Suprapubic skin (tissue), 4 donors: ENCODE measurements at regions not wholly inside any gene's neighbourhood (a gene's known extent, or its start where the extent isn't known, plus 50 kb on each side); places are given as distances from the start of the nearest gene placed in this dataset.

Source experiments
- DNase-seq, 2 donors: peaks; one replicate each; pipeline ENCODE4 v3.0.0-alpha.2; 2019; ENCODE audit warnings: low spot score in 2 of 2
- H3K27ac ChIP-seq: fragments of 200-600 bp; sonication (generic); one replicate; pipeline ENCODE4 v1.5.1; 2019
- H3K27me3 ChIP-seq: fragments of 200-600 bp; sonication (generic); one replicate; pipeline ENCODE4 v1.5.1; 2019
- H3K36me3 ChIP-seq: fragments of 200-600 bp; sonication (generic); one replicate; pipeline ENCODE4 v1.5.1; 2019
- H3K4me1 ChIP-seq: fragments of 200-600 bp; sonication (generic); one replicate; pipeline ENCODE4 v1.5.1; 2019
- H3K4me3 ChIP-seq: fragments of 200-600 bp; sonication (generic); one replicate; pipeline ENCODE4 v1.5.1; 2019; ENCODE audit warnings: mild to moderate bottlenecking
- H3K9me3 ChIP-seq: fragments of 200-600 bp; sonication (generic); one replicate; pipeline ENCODE4 v1.5.1; 2019
- CTCF ChIP-seq, 2 donors: fragments of 200-600 bp in 1 of 2; fragments of 450-650 bp in 1 of 2; sonication (generic) in 1 of 2; IDR thresholded peaks; one replicate each; pipeline ENCODE4 v1.5.1; 2016 to 2019; ENCODE audit warnings: antibody characterized with exemption in 2 of 2, mild to moderate bottlenecking in 1 of 2, moderate library complexity in 1 of 2
- EP300 ChIP-seq: sonication (generic); formaldehyde crosslinking; IDR thresholded peaks from one replicate; pipeline ENCODE4 v1.6.1; 2017; ENCODE audit warnings: antibody characterized with exemption
- POLR2A ChIP-seq, 2 donors: fragments of 450-650 bp; IDR thresholded peaks; one replicate each; pipeline ENCODE4 v1.6.1; 2017; ENCODE audit warnings: antibody characterized with exemption in 2 of 2, mild to moderate bottlenecking in 2 of 2, moderate library complexity in 2 of 2
- POLR2AphosphoS5 ChIP-seq, 3 donors: sonication (generic); formaldehyde crosslinking; IDR thresholded peaks; one replicate each; pipeline ENCODE4 v1.6.1; 2017; ENCODE audit warnings: antibody characterized with exemption in 3 of 3
- WGBS: methylation state at CpG from one replicate; pipeline ENCODE4 v1.1.5; 2018; 5-methylcytosine and 5-hydroxymethylcytosine counted together

GRCh38 chr12:24425601-24425970 lies 476.1 kb upstream of the SOX5 start:
- Histone ChIP-seq H3K27ac (no peak overlapping the region), H3K36me3 (no peaks in the 10 kb centered on the region), H3K4me1 (peaks cover 6% of the 10 kb centered on the region), H3K9me3 (no peaks in the 10 kb centered on the region), H3K4me3 (no peak overlapping the region), H3K27me3 (no peaks in the 10 kb centered on the region)
- TF ChIP-seq EP300 (no peak), POLR2AphosphoS5 (IDR thresholded peaks at IDR 0.05) (no peak), CTCF (IDR thresholded peaks at IDR 0.05) (no peak), POLR2A (IDR thresholded peaks at IDR 0.05) (no peak)
- 70% methylated on average over 2 of the region's 2 CpGs for whole genome bisulfite sequencing
- no peak for DNase-seq

- no peaks in the 10 kb centered on the region for H3K9me3 ChIP-seq
- 55% methylated on average over 6 of the region's 6 CpGs for WGBS
- no peak overlapping the region for H3K4me3 ChIP-seq
- DNase-seq: no peak
- TF ChIP-seq EP300 (no peak), CTCF (IDR thresholded peaks at IDR 0.05) (no peak), POLR2AphosphoS5 (IDR thresholded peaks at IDR 0.05) (no peak), POLR2A (IDR thresholded peaks at IDR 0.05) (no peak)
- H3K27ac ChIP-seq: no peak overlapping the region
- H3K27me3 ChIP-seq: no peaks in the 10 kb centered on the region
- H3K4me1 ChIP-seq: peaks cover 6% of the 10 kb centered on the region
- no peaks in the 10 kb centered on the region for H3K36me3 ChIP-seq
These were observed 475.6 kb upstream of the SOX5 start for GRCh38 chr12:24424889-24425600.

- no peaks in the 10 kb centered on the region for H3K36me3 ChIP-seq
- no peaks in the 10 kb centered on the region for H3K27me3 ChIP-seq
- no peak overlapping the region for H3K4me3 ChIP-seq
- H3K27ac ChIP-seq: no peak overlapping the region
- DNase-seq: no peak
- TF ChIP-seq EP300: no peak
- TF ChIP-seq POLR2A (IDR thresholded peaks at IDR 0.05): no peak
- TF ChIP-seq POLR2AphosphoS5 (IDR thresholded peaks at IDR 0.05): no peak
- TF ChIP-seq CTCF (IDR thresholded peaks at IDR 0.05): no peak
- peaks cover 6% of the 10 kb centered on the region for H3K4me1 ChIP-seq
- whole genome bisulfite sequencing: 76% methylated on average over 2 of the region's 2 CpGs
- no peaks in the 10 kb centered on the region for H3K9me3 ChIP-seq
These were observed 474.9 kb upstream of the SOX5 start for GRCh38 chr12:24424376-24424775.

GRCh38 chr12:24423611-24424010 lies 474.1 kb upstream of the SOX5 start:
- Histone ChIP-seq H3K36me3 (no peaks in the 10 kb centered on the region), H3K9me3 (no peaks in the 10 kb centered on the region), H3K4me3 (no peak overlapping the region), H3K27me3 (no peaks in the 10 kb centered on the region), H3K27ac (no peak overlapping the region), H3K4me1 (peaks cover 6% of the 10 kb centered on the region)
- WGBS: 79% methylated on average over 4 of the region's 4 CpGs
- TF ChIP-seq EP300: no peak
- TF ChIP-seq POLR2A (IDR thresholded peaks at IDR 0.05): no peak
- no peak for TF ChIP-seq CTCF (IDR thresholded peaks at IDR 0.05)
- no peak for TF ChIP-seq POLR2AphosphoS5 (IDR thresholded peaks at IDR 0.05)
- DNase-seq: no peak

GRCh38 chr12:24421759-24422158 lies 472.3 kb upstream of the SOX5 start:
- Histone ChIP-seq H3K27me3 (no peaks in the 10 kb centered on the region), H3K4me3 (no peak overlapping the region), H3K9me3 (no peaks in the 10 kb centered on the region), H3K36me3 (no peaks in the 10 kb centered on the region), H3K27ac (no peak overlapping the region), H3K4me1 (peaks cover 6% of the 10 kb centered on the region)
- TF ChIP-seq POLR2AphosphoS5 (IDR thresholded peaks at IDR 0.05): no peak
- TF ChIP-seq POLR2A (IDR thresholded peaks at IDR 0.05): no peak
- no peak for TF ChIP-seq EP300
- TF ChIP-seq CTCF (IDR thresholded peaks at IDR 0.05): no peak
- no peak for DNase-seq
- WGBS: 94% methylated on average over 5 of the region's 5 CpGs
